ENCODE measurements at regions not wholly inside any gene's neighbourhood (a gene's known extent, or its start where the extent isn't known, plus 50 kb on each side); places are given as distances from the start of the nearest gene placed in this dataset.
"Not testable (repeated sequence)": the region's sequence is repeated elsewhere in the genome, so short reads cannot be mapped to it uniquely, and the experiment has no call there.

GRCh38 chr11:88061111-88061510 lies 114.1 kb downstream of the RAB38 start:
- DNase-seq (ENCODE audit: low read depth), result no peak

GRCh38 chr11:88059326-88059725 lies 115.9 kb downstream of the RAB38 start:
- DNase-seq (ENCODE audit: low read depth), result peak; percentile 6

GRCh38 chr11:88051396-88051795 lies 123.8 kb downstream of the RAB38 start:
- peak; percentile 50 for DNase-seq (ENCODE audit: low read depth)

GRCh38 chr11:88050247-88050646 lies 125.0 kb downstream of the RAB38 start:
- no peak for DNase-seq (ENCODE audit: low read depth)

GRCh38 chr11:88045288-88045687 lies 130.0 kb downstream of the RAB38 start:
- not testable (repeated sequence) for DNase-seq (ENCODE audit: low read depth)

GRCh38 chr11:88044658-88045057 lies 130.6 kb downstream of the RAB38 start:
- DNase-seq (ENCODE audit: low read depth), result not testable (repeated sequence)

GRCh38 chr11:88043149-88043548 lies 132.1 kb downstream of the RAB38 start:
- no peak for DNase-seq (ENCODE audit: low read depth)

- no peak for DNase-seq (ENCODE audit: low read depth)
These were observed 132.6 kb downstream of the RAB38 start for GRCh38 chr11:88042647-88043046.

- no peak for DNase-seq (ENCODE audit: low read depth)
These were observed 133.0 kb downstream of the RAB38 start for GRCh38 chr11:88042238-88042637.

GRCh38 chr11:88041679-88042078 lies 133.6 kb downstream of the RAB38 start:
- DNase-seq (ENCODE audit: low read depth), result no peak

GRCh38 chr11:88040148-88040496 lies 135.1 kb downstream of the RAB38 start:
- DNase-seq (ENCODE audit: low read depth), result no peak

- DNase-seq (ENCODE audit: low read depth), result no peak
These were observed 135.6 kb downstream of the RAB38 start for GRCh38 chr11:88039476-88040147.

GRCh38 chr11:88038063-88038462 lies 137.2 kb downstream of the RAB38 start:
- DNase-seq (ENCODE audit: low read depth), result no peak

GRCh38 chr11:88036701-88037100 lies 138.5 kb downstream of the RAB38 start:
- no peak for DNase-seq (ENCODE audit: low read depth)

GRCh38 chr11:88035271-88035670 lies 140.0 kb downstream of the RAB38 start:
- DNase-seq (ENCODE audit: low read depth), result peak; percentile 40

- DNase-seq (ENCODE audit: low read depth), result no peak
These were observed 157.6 kb downstream of the RAB38 start for GRCh38 chr11:88017666-88018065.

- DNase-seq (ENCODE audit: low read depth), result peak; percentile 88
These were observed 158.7 kb downstream of the RAB38 start for GRCh38 chr11:88016392-88017170.

- no peak for DNase-seq (ENCODE audit: low read depth)
These were observed 160.1 kb downstream of the RAB38 start for GRCh38 chr11:88015170-88015569.

GRCh38 chr11:88013508-88014065 lies 161.7 kb downstream of the RAB38 start:
- DNase-seq (ENCODE audit: low read depth), result no peak

- DNase-seq (ENCODE audit: low read depth), result no peak
These were observed 162.8 kb downstream of the RAB38 start for GRCh38 chr11:88012456-88012855.

- no peak for DNase-seq (ENCODE audit: low read depth)
These were observed 199.2 kb downstream of the RAB38 start for GRCh38 chr11:87976009-87976408.

GRCh38 chr11:87974797-87975196 lies 200.4 kb downstream of the RAB38 start:
- DNase-seq (ENCODE audit: low read depth), result no peak

- no peak for DNase-seq (ENCODE audit: low read depth)
These were observed 203.1 kb downstream of the RAB38 start for GRCh38 chr11:87972133-87972532.

Data from ELR (cell line).